ENCODE measurements at regions not wholly inside any gene's neighbourhood (a gene's known extent, or its start where the extent isn't known, plus 50 kb on each side); places are given as distances from the start of the nearest gene placed in this dataset.

GRCh38 chr2:120859128-120859527 is 123.5 kb downstream of the GLI2 start:
- Histone ChIP-seq H3K9ac (no peak overlapping the region), H3K4me1 (no peaks in the 10 kb centered on the region), H3K27ac (no peak overlapping the region), H3K9me3 (ENCODE audit: control insufficient read depth, low read length) (no peaks in the 10 kb centered on the region), H2AFZ (no peak overlapping the region), H3K79me2 (no peaks in the 10 kb centered on the region), H3K36me3 (ENCODE audit: control insufficient read depth, insufficient read depth, low read length) (no peaks in the 10 kb centered on the region), H3K27me3 (ENCODE audit: control insufficient read depth, insufficient read depth, low read length) (no peaks in the 10 kb centered on the region), H3K4me2 (ENCODE audit: low read length) (no peak overlapping the region), H3K4me3 (ENCODE audit: low read depth, low read length) (no peak overlapping the region)
- TF ChIP-seq CTCF (IDR thresholded peaks at IDR 0.05), result no peak

GRCh38 chr2:120859814-120860578 is 124.3 kb downstream of the GLI2 start:
- Histone ChIP-seq H3K4me1 (no peaks in the 10 kb centered on the region), H2AFZ (no peak overlapping the region), H3K79me2 (no peaks in the 10 kb centered on the region), H3K4me3 (ENCODE audit: low read depth, low read length) (no peak overlapping the region), H3K9ac (no peak overlapping the region), H3K9me3 (ENCODE audit: control insufficient read depth, low read length) (no peaks in the 10 kb centered on the region), H3K4me2 (ENCODE audit: low read length) (no peak overlapping the region), H3K36me3 (ENCODE audit: control insufficient read depth, insufficient read depth, low read length) (no peaks in the 10 kb centered on the region), H3K27ac (no peak overlapping the region), H3K27me3 (ENCODE audit: control insufficient read depth, insufficient read depth, low read length) (no peaks in the 10 kb centered on the region)
- no peak for TF ChIP-seq CTCF (IDR thresholded peaks at IDR 0.05)

GRCh38 chr2:120860579-120860922 is 124.9 kb downstream of the GLI2 start:
- H3K36me3 ChIP-seq (ENCODE audit: control insufficient read depth, insufficient read depth, low read length), result no peaks in the 10 kb centered on the region
- H3K4me1 ChIP-seq, result no peaks in the 10 kb centered on the region
- no peaks in the 10 kb centered on the region for H3K79me2 ChIP-seq
- no peaks in the 10 kb centered on the region for H3K9me3 ChIP-seq (ENCODE audit: control insufficient read depth, low read length)
- no peaks in the 10 kb centered on the region for H3K27me3 ChIP-seq (ENCODE audit: control insufficient read depth, insufficient read depth, low read length)
- TF ChIP-seq CTCF (IDR thresholded peaks at IDR 0.05), result no peak
- no peak overlapping the region for H3K9ac ChIP-seq
- H3K27ac ChIP-seq, result no peak overlapping the region
- H3K4me3 ChIP-seq (ENCODE audit: low read depth, low read length), result no peak overlapping the region
- no peak overlapping the region for H2AFZ ChIP-seq
- H3K4me2 ChIP-seq (ENCODE audit: low read length), result no peak overlapping the region

- H3K4me1 ChIP-seq, result no peaks in the 10 kb centered on the region
- H3K27ac ChIP-seq, result no peak overlapping the region
- H3K4me2 ChIP-seq (ENCODE audit: low read length), result no peak overlapping the region
- no peaks in the 10 kb centered on the region for H3K27me3 ChIP-seq (ENCODE audit: control insufficient read depth, insufficient read depth, low read length)
- no peaks in the 10 kb centered on the region for H3K79me2 ChIP-seq
- no peaks in the 10 kb centered on the region for H3K9me3 ChIP-seq (ENCODE audit: control insufficient read depth, low read length)
- H2AFZ ChIP-seq, result no peak overlapping the region
- no peaks in the 10 kb centered on the region for H3K36me3 ChIP-seq (ENCODE audit: control insufficient read depth, insufficient read depth, low read length)
- H3K4me3 ChIP-seq (ENCODE audit: low read depth, low read length), result no peak overlapping the region
- H3K9ac ChIP-seq, result no peak overlapping the region
- no peak for TF ChIP-seq CTCF (IDR thresholded peaks at IDR 0.05)
Observed at GRCh38 chr2:120861191-120861575, 125.5 kb downstream of the GLI2 start.

- Histone ChIP-seq H3K36me3 (ENCODE audit: control insufficient read depth, insufficient read depth, low read length) (no peaks in the 10 kb centered on the region), H3K9ac (no peak overlapping the region), H3K4me2 (ENCODE audit: low read length) (no peak overlapping the region), H3K79me2 (no peaks in the 10 kb centered on the region), H3K4me1 (no peaks in the 10 kb centered on the region), H2AFZ (no peak overlapping the region), H3K27ac (no peak overlapping the region), H3K27me3 (ENCODE audit: control insufficient read depth, insufficient read depth, low read length) (no peaks in the 10 kb centered on the region), H3K4me3 (ENCODE audit: low read depth, low read length) (no peak overlapping the region), H3K9me3 (ENCODE audit: control insufficient read depth, low read length) (no peaks in the 10 kb centered on the region)
- no peak for TF ChIP-seq CTCF (IDR thresholded peaks at IDR 0.05)
Observed at GRCh38 chr2:120861576-120862191, 126.0 kb downstream of the GLI2 start.

Data from parathyroid adenoma (tissue), 2 donors.